Middle frontal gyrus (tissue), 1 donor: ENCODE measurements at regions not wholly inside any gene's neighbourhood (a gene's known extent, or its start where the extent isn't known, plus 50 kb on each side); places are given as distances from the start of the nearest gene placed in this dataset.

ENCODE experiments used
- DNase-seq: peaks from one replicate; pipeline ENCODE4 v3.0.0-alpha.2; 2015; ENCODE audit warnings: low spot score; ENCODE audit errors: extremely low spot score

DNA sequence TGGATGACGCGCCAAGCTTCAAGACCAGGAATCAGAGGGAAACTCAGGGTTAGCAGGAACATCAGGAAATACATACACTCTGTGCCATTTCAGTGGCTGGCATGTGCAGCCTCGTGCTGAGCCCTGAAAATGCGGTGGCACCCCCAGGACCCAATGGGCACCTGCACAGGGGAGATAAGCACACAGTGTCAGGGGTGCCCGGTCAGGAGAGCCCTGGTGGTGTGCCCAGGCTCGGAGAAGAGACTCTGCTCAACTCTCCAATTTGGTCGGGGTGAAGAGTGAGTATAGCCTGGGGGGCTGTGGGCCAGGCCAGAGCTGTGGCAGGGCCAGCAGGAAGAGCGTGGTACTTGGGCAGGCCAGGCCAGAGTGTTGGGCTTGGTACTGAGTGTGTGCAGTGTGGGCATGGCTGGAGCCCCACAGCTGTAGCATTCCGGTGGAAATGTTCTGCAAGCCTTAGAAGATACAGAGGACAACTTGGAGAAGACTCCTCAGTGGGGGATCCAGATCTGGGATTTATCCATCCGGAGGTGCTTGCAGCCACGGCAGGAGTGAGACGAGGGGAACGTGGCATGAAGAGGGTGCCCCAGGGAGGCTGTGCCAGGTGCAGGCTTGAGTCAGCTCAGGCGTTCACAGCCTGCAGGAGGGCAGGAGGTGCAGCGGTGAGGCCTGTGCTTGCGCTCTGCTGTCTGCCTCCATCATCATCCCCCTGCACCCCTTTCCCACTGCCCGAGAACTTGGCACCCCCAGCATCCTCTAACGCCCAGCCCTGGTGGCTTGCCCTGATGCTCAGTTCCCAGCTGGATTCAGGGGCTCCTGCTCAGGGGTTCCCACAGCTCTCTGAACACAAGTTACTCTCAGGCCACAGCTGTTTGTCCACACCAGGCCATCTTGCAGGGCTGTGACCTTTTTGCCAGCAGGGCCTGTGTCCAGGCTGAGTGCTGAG lies 451.7 kb upstream of the HS6ST1 start:
- no peak for DNase-seq

DNA sequence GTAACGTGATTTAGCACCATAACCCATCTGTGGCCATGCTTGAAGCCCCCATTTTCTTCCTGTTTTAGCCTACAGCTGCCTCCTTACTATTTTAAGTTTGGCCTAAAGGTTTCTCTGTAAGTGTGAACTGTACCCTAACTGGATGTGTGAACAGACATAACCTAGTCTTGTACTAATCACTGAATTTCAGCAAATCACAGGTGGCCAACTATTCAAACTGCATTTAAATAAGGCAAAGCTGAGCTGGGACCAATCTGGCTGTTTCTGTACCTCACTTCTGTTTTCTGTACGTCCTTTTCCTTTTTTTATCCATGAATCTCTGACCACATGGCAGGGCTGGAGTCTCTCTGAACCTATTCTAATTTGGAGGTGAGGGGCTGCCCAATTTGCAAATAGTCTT lies 452.7 kb upstream of the HS6ST1 start:
- no peak for DNase-seq

DNA sequence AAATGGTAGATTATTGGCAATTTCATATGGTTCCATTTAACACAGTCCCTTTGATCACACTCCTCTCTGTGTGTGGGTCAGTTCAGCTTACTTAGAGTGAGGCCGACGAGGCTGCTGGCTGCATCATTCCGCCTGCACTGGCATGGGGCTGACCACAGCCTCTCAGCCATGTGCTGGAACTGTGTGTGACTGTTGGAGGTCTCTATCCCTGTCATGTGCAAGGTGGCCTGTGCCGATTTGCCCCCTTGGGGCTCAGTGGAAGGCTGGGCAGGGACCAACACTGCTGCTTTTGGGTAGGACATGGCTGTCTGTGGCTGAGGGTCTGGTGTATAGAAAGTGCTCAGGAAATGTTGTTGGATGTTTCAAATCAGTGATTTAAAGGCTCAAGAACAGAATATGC lies 454.0 kb upstream of the HS6ST1 start:
- no peak for DNase-seq

DNA sequence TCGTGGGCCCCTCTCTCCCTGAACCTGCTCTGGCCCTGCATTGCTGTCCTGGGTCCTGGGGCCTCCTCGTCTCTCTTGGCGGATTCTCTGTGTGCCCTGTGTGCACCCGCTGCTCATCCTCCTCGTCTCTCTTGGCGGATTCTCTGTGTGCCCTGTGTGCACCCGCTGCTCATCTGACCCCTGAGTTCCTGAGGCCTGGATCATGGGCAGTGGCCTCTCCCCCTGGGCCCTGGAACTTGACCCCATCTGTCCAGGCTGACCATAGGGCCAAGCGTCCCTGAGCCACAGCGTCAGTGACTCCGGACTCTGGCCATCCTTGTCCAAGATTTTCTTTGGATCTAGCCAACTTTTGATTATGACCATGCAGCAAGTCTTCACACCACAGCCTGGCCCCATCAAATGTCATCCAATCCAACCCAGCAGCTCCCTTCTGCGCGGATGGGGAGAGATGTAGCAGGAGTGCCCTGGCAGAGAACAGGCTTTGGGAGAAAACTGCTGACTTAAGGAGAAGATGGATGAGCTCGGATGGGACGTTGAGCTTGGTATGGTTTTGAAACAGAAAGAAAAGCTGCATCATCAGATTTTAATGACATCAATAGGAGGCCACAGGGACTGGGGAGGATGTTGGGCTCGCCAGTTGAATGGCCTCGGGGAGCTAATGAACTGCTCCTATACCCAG lies 455.1 kb upstream of the HS6ST1 start:
- DNase-seq, result no peak

DNA sequence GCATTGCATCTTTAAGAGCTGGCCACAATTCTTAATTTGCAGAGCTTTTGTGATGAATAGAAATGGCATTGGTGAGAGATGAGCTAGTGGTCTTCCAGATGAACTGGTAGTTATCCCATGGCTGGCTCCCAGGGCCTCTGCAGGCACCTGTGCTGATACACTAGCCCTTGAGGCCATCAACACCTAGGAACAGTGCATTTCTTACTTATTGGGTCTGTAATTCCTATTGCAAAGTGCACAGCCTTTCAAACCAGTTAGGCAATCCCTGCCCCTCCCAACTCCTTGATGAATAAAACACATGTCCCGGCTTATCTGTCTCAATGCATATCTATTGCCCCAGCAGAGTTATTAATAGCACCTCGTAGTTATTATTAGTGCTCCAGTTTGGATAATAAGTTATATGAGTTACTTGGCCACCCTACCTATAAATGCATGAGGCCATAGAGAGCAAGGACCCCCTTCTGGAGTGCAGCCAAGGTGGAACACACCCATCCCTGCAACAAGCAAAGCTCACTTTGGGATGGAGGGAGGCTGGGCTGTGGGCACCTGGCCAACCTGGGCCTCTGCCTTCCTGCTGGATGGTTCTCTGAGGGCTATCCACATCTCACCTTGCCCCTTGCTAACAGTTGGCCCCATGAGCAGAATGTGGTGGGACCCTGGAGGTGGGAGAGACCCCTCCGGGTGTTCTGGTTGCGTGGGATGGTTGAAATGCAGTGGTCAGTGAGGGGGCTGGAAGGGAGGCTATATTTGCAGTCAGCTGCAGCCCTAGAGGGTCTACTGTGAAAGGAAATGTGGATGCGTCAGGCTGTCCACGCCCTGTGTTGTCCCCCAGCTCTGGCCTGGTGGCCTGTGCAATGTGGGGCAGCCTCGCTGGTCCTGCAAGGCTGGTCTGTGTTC lies 455.9 kb upstream of the HS6ST1 start:
- DNase-seq, result no peak

DNA sequence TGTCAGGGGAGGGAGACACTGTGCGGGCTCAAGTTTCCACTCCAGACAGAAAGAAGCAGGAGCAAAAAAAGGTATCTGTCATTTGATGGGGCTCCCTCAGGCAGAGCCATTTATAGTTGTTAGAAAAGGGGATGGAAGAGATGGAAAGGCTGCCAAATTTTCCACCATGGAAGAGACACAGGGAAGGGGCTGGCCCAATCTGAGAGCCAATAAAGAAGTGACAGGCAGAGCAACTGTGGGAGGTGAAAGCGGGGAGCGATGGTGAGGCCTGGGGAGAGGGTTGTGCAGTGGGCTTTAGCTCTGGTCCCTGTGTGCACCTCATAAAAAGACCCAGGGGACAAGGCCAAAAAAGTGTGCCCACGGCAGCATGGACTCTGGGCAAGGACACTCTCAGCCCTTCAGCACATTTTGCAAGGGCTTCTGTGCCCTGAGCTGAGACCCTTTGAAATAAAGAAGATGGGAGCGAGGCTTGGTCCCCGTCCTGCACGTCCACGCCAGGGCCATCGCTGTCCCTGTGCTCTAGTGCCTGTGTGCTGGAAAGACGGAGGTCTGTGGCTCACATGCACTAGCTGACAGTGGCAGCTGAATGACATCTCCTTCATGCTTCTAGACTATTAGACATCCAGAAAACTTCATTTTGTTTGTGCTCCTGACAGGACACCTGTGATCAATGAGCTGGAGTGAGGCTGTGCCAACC lies 456.7 kb upstream of the HS6ST1 start:
- no peak for DNase-seq

DNA sequence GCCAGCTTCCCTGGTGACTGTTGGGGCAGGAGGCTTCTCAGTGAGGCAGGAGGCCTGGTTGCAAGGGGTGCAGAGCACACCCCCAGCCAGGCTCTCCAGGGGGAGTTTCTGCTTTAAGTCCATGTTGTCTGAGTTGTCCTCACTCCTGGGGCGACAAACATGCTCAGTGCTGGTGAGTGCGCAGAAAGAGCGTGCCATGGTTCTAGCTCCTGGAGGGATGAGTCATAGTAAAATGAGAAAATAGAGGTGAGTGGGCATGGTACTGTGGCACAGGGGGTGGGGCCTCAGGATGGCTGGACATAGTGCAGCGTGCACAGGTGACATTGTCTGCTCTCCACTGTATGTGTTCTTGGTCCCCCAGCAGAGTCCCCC lies 457.2 kb upstream of the HS6ST1 start:
- no peak for DNase-seq

DNA sequence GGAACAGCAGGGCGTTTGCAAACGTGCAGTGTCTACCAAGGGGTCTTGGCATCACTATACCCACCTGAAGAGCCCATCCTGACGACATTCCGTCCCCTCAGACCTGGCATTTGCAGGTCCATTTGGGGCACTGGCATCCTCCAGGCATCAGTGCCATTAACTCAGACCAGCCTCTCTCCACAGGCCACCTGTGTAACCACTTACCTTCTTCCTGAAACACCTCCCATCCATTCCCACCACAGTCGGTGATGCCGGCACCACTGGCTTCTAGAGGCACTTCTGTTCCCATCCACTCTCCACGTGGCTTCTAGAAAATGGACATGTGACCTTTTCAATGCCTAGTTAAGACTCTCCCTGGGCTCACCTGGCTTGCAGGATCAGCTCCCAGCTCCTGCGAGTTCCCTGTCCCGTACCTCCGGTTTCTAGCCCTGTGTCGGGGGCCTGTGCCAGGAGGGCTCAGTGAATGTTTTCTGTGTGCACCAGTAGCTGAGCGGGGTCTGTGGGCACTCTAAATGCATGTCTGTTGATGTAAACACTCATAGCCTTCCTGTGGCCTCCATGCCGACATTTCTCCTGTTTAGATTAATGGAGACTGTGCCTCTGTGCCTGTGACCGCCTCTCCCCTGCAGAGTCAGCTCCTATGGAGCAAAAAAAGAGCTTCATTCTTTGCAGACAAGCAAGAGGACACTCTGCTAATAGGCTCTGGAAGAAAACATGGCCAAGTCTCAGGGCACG lies 458.0 kb upstream of the HS6ST1 start:
- DNase-seq, result no peak

DNA sequence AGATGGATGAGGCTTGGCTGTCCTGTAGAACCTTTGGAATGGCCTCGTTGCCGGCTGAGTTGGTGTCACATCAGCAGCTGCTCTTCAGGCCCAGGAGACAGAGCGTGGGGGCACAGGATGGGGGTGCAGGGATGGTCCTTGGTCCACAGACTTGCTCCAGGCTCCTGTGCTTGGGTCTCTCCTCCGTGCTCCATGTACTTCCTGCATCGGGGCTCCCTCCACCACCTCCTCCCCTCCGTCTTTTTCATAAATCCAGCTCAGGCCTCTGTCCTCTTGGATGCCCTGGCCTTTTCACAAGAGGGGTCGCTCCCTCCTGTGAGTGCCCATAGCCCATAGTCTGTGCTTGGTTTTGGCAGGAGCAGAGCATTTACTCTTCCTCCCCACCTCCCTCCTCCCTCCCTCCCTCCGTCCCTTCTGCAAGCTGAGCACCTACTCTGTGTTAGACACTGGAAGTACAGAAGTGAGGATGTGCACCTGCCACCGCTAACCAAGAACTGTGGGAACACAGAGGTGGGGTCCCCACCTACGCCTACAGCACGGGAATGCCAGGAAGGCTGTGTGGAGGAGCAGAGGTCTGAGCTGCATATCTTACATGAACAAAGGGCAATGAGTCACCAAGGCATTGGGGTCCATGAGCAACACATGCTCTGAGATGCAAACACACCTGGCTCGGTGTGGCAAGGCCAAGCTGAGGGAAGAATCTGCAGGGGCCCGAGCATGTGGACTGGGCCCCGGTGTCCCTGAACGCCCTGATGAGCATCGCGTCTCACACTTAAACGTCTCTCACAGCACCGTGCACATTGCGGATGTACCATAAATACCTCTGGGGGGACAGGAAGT lies 458.7 kb upstream of the HS6ST1 start:
- no peak for DNase-seq

DNA sequence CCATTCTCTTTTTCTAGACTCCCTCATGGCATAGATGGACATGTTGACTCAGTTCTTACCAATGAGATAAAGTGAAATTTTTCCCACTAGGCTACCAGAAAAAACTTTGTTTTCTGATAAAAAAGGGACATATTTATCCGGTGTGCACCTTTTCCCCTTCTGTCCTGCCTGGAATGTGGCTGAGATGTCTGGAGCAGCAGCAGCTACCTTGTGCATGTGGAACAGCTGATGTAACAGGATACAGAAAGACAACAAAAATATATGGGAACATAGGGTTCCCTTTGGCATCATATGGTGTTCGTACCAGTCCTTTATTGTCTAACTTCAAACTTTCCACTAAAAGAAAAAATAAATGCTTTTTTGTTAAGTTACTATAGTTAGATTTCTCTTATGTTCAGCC lies 460.2 kb upstream of the HS6ST1 start:
- no peak for DNase-seq

DNA sequence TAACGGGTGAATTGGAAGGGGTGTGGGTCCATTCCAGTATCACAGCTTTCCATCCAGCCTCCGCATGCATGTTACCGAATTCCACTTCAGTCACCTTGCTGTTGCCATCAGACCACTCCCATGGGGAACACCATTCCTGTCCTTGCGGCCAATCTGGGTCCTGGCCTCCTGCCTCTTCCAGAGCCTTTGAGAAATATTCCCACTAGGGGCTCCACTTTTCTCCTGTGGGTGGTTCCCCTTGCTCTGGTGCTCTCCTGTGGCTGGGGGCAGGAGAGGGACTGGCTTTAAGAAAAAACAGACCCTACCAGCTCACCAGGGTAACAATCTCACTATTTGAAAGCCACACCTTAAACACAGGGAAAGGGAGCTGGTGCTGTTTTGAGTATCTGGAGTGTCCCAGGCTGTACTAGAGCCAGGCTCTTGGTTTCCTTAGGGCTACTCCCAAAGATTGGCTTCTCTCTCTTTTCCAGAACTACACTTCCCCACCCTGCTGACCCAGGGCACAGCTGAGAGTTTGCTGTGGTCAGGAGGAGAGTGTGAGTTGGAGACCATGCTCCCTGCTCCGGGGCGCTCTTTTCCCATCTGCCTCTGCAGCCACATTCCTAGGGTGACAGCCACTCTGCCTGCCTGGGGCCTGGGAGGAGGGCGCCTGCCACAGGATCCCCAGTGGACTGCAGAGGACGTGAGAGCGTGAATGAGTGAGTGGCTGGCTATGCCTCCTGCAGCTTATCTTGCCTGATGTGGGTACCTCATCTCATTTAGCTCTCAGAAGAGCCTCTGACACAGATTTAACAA lies 460.8 kb upstream of the HS6ST1 start:
- no peak for DNase-seq

DNA sequence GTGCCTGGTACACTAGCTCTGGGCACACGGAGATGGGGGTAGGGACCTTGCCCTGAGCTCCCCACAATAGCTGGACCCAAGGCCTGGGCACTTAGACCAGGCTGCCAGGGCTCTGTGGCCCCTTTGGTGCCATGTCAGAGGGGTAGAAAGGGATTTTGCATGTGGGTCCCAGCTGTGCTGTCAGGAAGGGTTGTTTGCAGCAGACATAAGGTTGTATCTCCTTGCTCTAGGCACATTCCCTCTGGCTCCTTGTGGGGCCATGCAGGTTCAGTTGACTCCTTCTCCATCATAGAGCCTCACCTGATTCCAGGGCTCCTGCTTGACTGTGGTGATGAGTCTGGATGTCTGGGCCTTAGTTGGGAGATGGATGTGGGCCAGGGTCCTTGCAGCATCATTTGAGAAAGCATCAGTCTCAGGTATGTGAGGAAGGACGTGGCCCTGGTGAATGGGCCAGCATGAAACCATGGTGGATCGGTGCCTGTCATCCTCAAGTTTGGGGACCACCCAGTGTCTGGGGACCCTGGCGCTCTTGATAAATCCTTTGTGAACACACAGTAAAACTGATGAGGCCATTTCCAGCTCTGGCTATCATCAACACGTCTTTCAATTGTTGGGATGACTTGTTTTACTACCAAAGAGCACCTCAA lies 461.9 kb upstream of the HS6ST1 start:
- no peak for DNase-seq

DNA sequence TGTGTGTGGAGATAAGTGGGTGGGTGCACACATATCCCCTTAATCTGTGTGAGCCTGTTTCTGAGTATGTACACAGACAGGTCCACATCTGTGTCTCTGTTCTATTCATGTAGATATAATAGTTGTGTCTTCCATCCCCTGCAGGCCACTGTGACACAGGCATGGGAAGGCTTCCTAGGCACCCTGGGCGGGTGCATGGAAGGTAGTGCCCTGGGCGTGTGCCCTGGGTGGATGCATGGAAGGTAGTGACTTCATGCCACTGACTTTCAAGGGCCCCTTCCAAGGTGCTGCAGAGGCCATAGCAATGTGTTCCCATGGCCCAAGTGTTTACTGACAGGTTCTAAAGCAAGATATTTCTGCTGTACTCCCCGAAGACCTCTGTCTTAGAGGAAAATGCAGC lies 462.5 kb upstream of the HS6ST1 start:
- DNase-seq, result no peak

DNA sequence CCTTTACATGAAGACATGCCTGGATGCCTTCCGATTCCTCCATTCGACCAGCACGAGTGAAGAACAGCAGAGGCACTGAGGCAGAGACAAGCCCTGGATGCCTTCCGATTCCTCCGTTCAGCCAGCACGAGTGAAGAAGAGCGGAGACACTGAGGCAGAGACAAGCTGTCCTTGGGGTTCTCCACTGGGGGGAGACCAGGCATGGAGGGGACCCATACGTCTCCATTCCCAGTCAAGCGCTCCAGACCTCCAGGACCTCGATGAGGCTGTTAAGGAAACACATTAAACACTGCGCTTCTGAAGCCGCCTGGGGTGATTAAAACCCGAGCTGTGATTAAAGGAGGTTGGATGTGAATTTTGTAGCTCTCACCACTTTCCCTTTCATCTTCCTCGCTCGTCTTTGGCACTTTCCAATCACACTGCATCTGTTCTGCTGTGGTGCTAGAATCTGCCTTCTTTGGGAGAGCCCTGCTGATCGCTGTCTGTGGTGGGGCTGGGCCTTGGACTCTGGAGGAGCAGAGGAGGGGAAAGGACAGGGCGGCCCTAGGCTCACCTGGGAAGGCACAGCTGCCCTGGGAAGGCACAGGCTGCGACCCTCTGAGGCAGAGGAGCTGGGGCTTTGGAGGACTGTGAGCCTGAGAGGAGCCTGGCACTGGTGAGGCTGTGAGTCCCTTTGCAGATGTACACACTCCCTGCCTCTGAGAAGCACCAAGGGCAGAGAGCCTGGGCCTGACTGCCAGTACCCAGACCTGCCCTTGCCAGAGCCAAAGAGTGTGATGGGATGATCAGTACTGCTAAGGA lies 463.1 kb upstream of the HS6ST1 start:
- DNase-seq, result no peak

DNA sequence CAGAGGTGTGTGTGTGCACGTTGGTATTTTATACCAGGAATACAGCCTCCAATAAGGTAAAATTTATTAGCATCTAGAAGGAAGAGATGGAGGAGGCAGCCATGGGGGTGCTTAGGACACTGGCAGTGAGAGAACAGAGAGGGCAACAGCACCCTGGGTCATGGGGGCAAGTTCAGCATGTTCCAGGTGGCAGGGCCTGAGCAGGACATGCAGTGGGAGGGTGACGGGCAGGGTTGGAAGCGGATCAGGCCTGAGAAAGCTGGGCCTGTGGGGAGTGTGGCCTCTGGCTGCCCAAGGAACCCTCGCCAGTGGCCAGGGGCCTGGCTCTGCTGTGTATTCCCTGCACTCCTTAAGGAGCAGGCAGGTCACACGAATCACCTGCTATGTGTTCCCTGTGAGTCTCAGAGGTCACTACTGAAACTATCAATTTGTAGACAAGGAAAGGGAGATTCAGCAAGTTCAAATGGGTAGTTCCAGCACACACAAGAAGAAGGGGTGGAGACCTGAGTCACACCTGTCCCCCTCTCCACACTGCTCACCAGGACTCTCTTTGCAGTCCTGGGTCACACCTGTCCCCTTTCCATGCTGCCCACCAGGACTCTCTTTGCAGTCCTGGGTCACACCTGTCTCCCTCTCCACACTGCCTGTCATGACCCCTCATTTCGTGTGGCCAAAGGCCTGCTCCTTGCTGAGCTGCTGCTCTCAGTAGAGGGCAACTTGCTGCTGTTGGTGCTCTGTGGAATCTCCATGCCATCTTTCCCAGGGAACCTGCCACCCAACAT lies 463.9 kb upstream of the HS6ST1 start:
- DNase-seq, result no peak

DNA sequence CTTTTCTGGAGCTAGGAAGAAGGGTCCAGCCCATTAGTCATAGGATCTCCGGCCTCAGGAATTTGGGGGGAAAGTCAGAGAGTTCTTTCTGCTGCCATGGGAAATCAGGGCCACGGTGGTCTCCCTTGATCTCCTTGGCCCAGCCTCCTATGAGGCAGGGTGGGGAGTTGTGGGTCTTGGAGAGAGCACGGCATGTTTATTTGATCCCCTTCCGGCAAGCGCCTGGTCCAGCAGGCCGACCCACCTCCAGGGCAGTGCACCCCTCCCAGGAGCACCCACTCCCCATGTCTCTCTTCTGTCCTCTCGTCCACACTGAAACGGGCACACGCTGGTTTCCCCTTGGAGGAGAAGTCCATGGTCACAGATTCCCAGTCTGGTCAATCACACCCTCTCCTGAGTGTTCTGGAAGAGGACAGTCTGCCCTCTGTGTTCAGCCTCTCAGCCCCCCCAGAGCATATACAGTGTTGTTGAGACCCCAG lies 464.6 kb upstream of the HS6ST1 start:
- no peak for DNase-seq

DNA sequence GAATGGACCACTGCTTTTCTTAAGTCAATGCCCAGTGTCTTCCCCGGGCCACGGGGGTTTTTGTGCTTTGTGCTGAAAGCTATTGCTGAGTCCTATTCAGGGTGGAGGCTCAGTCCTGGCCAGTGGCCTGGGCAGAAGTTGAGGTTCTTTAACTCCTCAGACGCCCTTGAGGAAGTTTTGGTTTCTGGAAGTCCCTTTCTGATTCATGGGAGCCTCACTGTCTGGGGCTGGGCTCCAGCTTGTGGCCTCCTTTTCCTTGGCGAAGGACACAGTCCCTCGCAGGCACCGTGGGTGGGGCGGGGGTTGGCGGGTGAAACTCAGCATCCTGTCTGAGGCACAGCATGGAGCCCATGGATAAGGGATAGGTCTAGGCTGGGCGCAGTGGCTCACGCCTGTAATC lies 465.2 kb upstream of the HS6ST1 start:
- DNase-seq, result no peak
